Thyroid gland (tissue), 4 donors: ENCODE measurements at regions not wholly inside any gene's neighbourhood (a gene's known extent, or its start where the extent isn't known, plus 50 kb on each side); places are given as distances from the start of the nearest gene placed in this dataset.

Experiments used
- DNase-seq, 2 donors: peaks; one replicate each; pipeline ENCODE4 v3.0.0-alpha.2; 2019
- H3K27ac ChIP-seq, 3 donors: fragments of 200-600 bp; sonication (generic); 1 replicate in 2 of 3; 2 replicates in 1 of 3; pipeline ENCODE4 v1.5.1; 2016 to 2019; ENCODE audit warnings: mild to moderate bottlenecking in 1 of 3, moderate library complexity in 1 of 3
- H3K27me3 ChIP-seq: fragments of 200-600 bp; sonication (generic); one replicate; pipeline ENCODE4 v1.5.1; 2019
- H3K36me3 ChIP-seq, 2 donors: fragments of 200-600 bp; sonication (generic); one replicate each; pipeline ENCODE4 v1.5.1; 2016 to 2019
- H3K4me1 ChIP-seq, 2 donors: fragments of 200-600 bp; sonication (generic); one replicate each; pipeline ENCODE4 v1.5.1; 2017 to 2019
- H3K4me3 ChIP-seq, 3 donors: fragments of 200-600 bp; sonication (generic); replicated peaks in 1 of 3; 1 replicate in 2 of 3; 2 replicates in 1 of 3; pipeline ENCODE4 v1.5.1; 2016; ENCODE audit warnings: mild to moderate bottlenecking in 1 of 3
- H3K9me3 ChIP-seq: fragments of 200-600 bp; sonication (generic); one replicate; pipeline ENCODE4 v1.5.1; 2017
- POLR2A ChIP-seq, 2 donors: fragments of 450-650 bp; IDR thresholded peaks; one replicate each; pipeline ENCODE4 v1.6.1; 2017; ENCODE audit warnings: antibody characterized with exemption in 2 of 2, mild to moderate bottlenecking in 2 of 2, moderate library complexity in 1 of 2
- WGBS, 2 donors: methylation state at CpG; one replicate each; pipeline ENCODE4 v1.1.5; 2017; 5-methylcytosine and 5-hydroxymethylcytosine counted together
- intact Hi-C: fragments of 100-400 bp; cut with DNase I; formaldehyde crosslinking; loops from one replicate; pipeline ENCODE4 v1.15.1; 2023
- TF ChIP-seq, protein P1 (sequence below), 6 experiments: fragments of 200-600 bp in 3 of 6; fragments of 450-650 bp in 3 of 6; sonication (generic) in 3 of 6; IDR thresholded peaks; one replicate each; pipeline ENCODE4 v1.5.1; 2016 to 2019; ENCODE audit warnings: antibody characterized with exemption in 6 of 6, mild to moderate bottlenecking in 2 of 6, inconsistent platforms in 1 of 6, moderate library complexity in 1 of 6

DNA sequence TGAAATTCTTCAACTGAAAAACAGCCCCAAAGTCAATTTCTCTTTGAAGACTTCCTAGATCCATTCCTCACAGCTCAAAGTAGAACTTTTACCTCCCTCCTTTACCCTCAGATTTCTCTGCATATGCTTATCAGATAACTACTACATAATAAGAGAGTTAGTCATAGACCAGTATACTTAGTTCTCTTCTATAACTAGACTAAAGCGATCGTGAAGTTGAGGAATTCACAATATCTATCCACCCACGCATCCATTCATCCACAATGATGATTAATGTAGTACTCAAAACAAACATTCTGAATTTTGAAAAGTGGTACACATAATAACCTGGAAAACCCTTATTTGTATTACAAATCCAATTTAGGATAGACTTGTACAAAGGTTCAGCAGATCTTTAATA, 800.9 kb upstream of the TENM4 start:
- Histone ChIP-seq H3K27me3 (no peaks in the 10 kb centered on the region), H3K4me3 (no peak overlapping the region), H3K9me3 (no peaks in the 10 kb centered on the region), H3K4me1 (no peaks in the 10 kb centered on the region), H3K36me3 (no peaks in the 10 kb centered on the region), H3K27ac (no peak overlapping the region)
- TF ChIP-seq, protein P1, sequence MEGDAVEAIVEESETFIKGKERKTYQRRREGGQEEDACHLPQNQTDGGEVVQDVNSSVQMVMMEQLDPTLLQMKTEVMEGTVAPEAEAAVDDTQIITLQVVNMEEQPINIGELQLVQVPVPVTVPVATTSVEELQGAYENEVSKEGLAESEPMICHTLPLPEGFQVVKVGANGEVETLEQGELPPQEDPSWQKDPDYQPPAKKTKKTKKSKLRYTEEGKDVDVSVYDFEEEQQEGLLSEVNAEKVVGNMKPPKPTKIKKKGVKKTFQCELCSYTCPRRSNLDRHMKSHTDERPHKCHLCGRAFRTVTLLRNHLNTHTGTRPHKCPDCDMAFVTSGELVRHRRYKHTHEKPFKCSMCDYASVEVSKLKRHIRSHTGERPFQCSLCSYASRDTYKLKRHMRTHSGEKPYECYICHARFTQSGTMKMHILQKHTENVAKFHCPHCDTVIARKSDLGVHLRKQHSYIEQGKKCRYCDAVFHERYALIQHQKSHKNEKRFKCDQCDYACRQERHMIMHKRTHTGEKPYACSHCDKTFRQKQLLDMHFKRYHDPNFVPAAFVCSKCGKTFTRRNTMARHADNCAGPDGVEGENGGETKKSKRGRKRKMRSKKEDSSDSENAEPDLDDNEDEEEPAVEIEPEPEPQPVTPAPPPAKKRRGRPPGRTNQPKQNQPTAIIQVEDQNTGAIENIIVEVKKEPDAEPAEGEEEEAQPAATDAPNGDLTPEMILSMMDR (IDR thresholded peaks at IDR 0.05), result no peak
- TF ChIP-seq POLR2A (IDR thresholded peaks at IDR 0.05), result no peak
- no peak for DNase-seq
- intact Hi-C loops, result no loop called here
- WGBS, 2 donors, result 92 to 93% methylated on average over 3 of the region's 3 CpGs

DNA sequence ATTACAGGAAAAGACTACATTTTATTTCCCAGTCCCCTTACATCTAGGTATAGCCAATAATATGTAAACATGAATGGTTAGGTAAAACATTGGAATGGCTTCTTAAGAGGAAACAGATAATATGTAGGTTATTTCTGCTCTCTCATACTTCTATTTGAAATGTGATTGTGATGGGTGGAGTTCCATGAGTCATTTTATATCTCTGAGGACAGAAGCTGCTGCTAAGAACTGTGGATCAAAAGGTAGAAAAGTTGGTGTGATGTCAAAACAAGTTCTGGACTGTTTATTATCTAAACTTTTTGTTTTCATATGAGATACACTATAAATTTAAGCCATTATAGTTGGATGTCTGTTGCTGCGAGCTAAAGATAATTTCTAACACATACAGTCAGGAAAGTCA, 799.4 kb upstream of the TENM4 start:
- intact Hi-C loops, result no loop called here
- H3K4me3 ChIP-seq, result no peak overlapping the region
- H3K9me3 ChIP-seq, result no peaks in the 10 kb centered on the region
- no peak for TF ChIP-seq POLR2A (IDR thresholded peaks at IDR 0.05)
- TF ChIP-seq, protein P1 (IDR thresholded peaks at IDR 0.05), result no peak
- H3K27me3 ChIP-seq, result no peaks in the 10 kb centered on the region
- H3K4me1 ChIP-seq, result no peaks in the 10 kb centered on the region
- H3K36me3 ChIP-seq, result no peaks in the 10 kb centered on the region
- H3K27ac ChIP-seq, result no peak overlapping the region
- WGBS, 2 donors, result 79 to 83% methylated on average over 1 of the region's 1 CpG
- no peak for DNase-seq

DNA sequence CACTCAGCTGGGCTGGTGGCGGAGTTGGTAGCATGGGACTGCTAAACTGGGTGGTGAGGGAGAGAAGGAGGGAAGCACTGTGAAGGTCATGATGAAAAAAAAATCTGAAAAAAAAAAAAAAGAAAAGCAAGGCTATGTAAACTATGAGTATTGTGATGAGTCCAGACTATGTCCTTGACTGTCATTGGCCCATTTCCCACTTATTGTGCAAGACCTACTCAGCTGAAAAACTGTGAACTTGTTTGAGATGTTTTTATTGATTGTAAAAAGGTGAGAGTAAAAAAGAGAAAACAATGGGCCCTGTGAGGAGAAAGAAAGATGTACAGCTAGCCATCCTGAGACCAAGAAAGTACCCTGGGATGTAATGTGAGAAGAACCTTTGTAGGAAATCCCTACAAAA, 798.4 kb upstream of the TENM4 start:
- TF ChIP-seq, protein P1 (IDR thresholded peaks at IDR 0.05), result no peak
- TF ChIP-seq POLR2A (IDR thresholded peaks at IDR 0.05), result no peak
- H3K4me3 ChIP-seq, result no peak overlapping the region
- H3K27me3 ChIP-seq, result no peaks in the 10 kb centered on the region
- H3K9me3 ChIP-seq, result no peaks in the 10 kb centered on the region
- H3K4me1 ChIP-seq, result no peaks in the 10 kb centered on the region
- intact Hi-C loops, result no loop called here
- H3K27ac ChIP-seq, result no peak overlapping the region
- no peaks in the 10 kb centered on the region for H3K36me3 ChIP-seq
- 93 to 96% methylated on average over 1 of the region's 1 CpG for WGBS, 2 donors
- no peak for DNase-seq

GRCh38 chr11:80227915-80228314, 787.1 kb upstream of the TENM4 start:
- no peaks in the 10 kb centered on the region for H3K4me1 ChIP-seq
- no peak overlapping the region for H3K4me3 ChIP-seq
- no peaks in the 10 kb centered on the region for H3K27me3 ChIP-seq
- intact Hi-C loops, result no loop called here
- TF ChIP-seq, protein P1 (IDR thresholded peaks at IDR 0.05), result no peak
- no peak for DNase-seq
- no peak overlapping the region for H3K27ac ChIP-seq
- no peaks in the 10 kb centered on the region for H3K36me3 ChIP-seq
- no peaks in the 10 kb centered on the region for H3K9me3 ChIP-seq

DNA sequence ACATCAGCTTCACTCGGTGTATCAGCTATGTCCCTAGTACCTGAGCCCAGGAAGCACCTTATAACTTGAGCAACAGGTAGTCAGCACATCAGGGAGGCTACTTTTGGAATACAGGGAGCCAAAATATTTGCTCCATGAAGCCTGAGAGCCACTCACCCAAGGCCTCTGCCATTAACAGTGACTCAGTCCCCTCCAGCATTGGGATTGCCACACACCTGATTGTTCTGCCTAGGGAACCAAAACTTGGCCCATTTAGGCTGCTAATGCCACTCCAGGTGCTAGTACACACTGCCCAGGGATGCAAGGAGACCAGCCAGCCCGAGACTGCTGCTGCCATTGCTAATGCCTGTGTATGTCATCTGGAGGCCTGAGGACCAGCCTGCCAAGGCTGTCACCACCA, 773.6 kb upstream of the TENM4 start:
- TF ChIP-seq POLR2A (IDR thresholded peaks at IDR 0.05), result no peak
- TF ChIP-seq, protein P1 (IDR thresholded peaks at IDR 0.05), result no peak
- DNase-seq, result no peak
- H3K27me3 ChIP-seq, result no peaks in the 10 kb centered on the region
- no peak overlapping the region for H3K27ac ChIP-seq
- intact Hi-C loops, result no loop called here
- 80 to 89% methylated on average over 2 of the region's 2 CpGs for WGBS, 2 donors
- H3K4me3 ChIP-seq, result no peak overlapping the region
- H3K4me1 ChIP-seq, result no peaks in the 10 kb centered on the region
- no peaks in the 10 kb centered on the region for H3K36me3 ChIP-seq
- H3K9me3 ChIP-seq, result no peaks in the 10 kb centered on the region
